ENCODE measurements at regions not wholly inside any gene's neighbourhood (a gene's known extent, or its start where the extent isn't known, plus 50 kb on each side); places are given as distances from the start of the nearest gene placed in this dataset.
A peak's percentile ranks its signal among the peaks of the same experiment; 100 is the strongest.

- DNase-seq, result no peak
These were observed 105.3 kb downstream of the TSN start for GRCh38 chr2:121860758-121861227.

- no peak for DNase-seq
These were observed 106.8 kb downstream of the TSN start for GRCh38 chr2:121862286-121862685.

- DNase-seq, result no peak
These were observed 110.5 kb downstream of the TSN start for GRCh38 chr2:121865914-121866313.

DNA sequence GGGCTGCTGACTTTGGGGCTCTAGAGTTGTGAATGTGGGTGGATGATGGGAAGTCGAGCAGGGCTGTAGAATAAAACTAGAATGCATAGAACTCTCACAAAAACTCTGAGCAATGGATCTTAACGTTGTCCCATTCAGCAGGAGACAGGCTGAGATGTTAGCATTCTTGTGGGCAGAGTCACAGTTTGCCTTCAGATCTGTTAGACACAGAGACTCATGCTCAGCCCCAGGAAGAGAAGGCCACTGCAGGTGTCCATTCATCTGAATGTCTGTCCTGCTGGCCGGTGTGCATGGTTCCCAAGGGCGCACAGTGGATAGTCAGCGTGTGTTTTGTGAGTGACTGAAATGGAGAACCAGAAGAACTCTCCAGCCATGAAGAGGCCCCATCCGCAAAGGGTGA lies 111.3 kb downstream of the TSN start:
- DNase-seq, result no peak

DNA sequence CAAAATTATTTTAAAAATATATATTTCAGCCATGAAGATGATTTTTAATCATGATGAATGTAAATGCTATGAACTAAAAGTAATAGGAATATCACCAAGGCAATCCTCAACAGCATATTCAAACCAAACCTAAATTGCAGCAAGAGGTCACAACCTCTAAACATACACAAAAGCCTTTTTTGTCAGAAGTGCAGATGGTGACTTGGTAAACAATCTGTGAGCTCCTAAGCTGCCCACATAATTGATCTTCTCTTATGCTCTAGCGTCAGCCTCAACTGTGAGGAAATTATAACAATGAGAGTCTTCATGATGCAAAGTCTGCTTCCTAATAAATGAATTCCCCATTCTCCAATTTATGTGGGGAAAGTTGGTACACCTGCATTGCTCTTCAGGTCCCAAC lies 113.2 kb downstream of the TSN start:
- no peak for DNase-seq

GRCh38 chr2:121869363-121869762 lies 113.9 kb downstream of the TSN start:
- DNase-seq, result no peak

- DNase-seq, result no peak
These were observed 114.4 kb downstream of the TSN start for GRCh38 chr2:121869873-121870272.

- no peak for DNase-seq
These were observed 117.2 kb downstream of the TSN start for GRCh38 chr2:121872651-121873050.

- DNase-seq, result no peak
These were observed 118.4 kb downstream of the TSN start for GRCh38 chr2:121873864-121874263.

- no peak for DNase-seq
These were observed 120.2 kb downstream of the TSN start for GRCh38 chr2:121875585-121876185.

DNA sequence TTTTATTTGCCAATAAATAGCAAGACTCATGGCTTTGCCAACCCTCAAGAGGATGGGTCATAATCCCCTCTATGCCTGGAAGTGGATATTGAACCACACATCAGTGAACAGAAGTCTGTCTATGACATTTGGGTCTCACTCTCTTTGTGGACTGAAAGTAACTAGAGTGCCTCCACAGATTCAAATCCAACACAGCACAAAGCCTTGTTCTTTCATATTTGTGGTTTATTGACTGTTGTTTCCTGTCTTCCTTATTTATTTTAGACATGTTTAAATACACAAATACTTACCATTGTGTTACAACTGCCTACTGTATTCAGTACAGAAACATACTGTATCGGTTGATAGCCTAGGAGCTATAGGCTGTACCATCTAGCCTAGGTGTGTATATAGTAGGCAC lies 121.9 kb downstream of the TSN start:
- no peak for DNase-seq

DNA sequence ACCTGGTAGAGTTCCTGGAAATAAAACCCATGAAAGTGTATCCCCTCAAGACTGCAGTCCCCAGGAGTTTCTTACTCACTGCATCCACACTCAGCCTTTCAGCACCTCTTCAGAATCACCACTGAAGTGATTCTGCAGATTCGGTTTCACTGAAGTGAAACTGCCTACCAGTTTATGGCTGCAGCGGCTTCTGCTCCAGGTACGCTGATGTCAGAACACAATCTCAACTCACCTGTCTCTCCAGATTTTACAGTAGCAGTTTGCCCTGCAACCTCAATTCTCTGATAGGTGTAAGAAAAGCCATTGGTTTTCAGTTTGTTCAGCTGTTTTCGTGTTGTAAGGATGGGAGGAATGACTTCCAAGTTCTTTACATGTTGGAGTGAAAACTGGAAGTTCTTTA lies 124.8 kb downstream of the TSN start:
- peak; percentile 44 for DNase-seq

GRCh38 chr2:121881038-121881437 lies 125.6 kb downstream of the TSN start:
- DNase-seq, result no peak

- no peak for DNase-seq
These were observed 126.5 kb downstream of the TSN start for GRCh38 chr2:121881950-121882349.

DNA sequence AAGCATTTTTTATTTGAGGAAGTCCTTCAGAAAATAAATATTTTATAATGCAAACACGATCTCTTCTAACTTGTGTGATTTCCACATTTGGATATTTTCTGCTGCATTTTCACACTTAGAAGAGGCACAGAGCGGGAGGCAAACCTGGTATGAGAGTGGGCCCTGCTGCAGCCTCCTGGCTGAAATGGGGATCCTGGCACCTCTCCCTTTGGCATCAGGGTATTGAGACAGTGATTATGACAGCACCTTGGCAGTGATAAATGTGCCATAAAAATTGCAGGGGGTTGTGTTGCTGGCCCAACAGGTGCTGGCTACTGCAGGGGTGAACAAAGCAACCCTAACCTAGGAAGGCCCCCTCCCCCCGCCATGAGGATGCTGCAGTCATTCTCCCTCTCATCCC lies 128.6 kb downstream of the TSN start:
- DNase-seq, result no peak

DNA sequence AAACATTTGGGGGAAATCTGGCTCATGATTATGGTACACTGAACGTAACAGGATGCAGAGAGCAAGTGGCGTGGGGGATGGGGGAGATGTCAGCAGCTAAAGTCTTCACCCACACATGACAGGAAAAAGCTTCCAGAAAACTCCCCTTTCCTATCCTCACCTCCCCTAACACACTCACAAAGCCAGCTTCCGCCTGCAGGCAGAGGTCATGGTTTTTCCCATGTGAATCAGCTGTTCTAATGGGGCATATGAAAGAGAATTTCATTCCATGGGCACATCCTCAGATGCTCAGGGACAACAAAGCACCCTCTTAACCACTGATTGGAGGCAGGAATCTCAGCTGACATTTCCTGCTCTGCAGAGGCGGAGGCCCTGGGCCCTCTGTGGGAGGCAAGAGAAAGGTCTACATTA lies 129.1 kb downstream of the TSN start:
- DNase-seq, result no peak

- DNase-seq, result no peak
These were observed 130.6 kb downstream of the TSN start for GRCh38 chr2:121886059-121886458.

DNA sequence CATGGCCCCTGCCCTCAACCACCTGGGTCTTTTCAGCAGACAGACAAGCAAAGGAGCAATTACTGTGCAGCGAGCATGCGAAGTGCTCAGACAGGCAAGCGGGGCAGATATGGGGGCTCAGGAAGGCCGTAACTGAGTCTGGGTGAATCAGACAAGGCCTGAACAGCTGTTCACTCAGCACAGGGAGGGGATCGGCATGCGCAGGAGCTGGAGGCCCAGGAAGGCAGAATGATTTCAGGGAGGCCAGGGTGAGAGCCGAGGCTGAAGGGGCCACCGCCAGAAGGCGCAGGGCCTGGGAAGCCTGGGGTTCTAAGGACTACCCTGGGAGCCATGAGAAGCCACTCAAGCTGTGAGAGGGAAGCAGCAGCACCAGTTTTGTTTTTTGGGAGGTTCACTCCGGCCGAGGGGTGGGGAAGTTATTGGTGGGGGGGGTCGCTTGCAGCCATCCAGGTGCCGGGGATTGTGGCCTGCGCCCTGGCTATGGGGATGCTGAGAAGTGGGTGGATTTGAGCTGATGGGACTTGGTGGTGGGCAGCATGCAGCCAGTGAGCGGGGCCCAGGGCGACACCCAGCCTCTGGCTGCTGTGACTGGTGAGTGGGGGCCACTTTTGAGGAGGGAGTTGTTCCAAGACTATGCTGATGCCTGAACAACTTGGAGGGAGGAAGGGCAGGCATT lies 132.2 kb downstream of the TSN start:
- DNase-seq, result no peak

GRCh38 chr2:121888189-121888557 lies 132.7 kb downstream of the TSN start:
- peak; percentile 67 for DNase-seq

DNA sequence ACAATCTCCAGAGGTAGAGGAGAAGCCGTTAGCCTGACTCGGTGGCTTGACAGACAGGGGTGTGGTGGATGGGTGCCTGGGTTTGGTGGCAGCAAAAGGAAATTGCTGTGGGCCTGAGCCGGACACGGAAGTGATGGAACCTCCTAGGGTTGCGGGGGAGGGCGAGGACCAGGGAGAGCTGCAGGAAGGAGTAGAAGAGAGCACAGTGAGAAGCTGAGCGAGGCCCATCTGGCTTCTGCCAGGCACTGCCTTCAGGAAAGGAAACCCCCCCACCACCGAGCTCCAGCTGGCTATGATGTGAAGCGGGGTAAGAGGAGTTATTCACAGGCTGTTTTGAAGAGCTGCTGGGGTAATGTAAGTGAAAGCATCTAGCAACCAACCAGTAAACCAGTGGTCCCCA lies 134.6 kb downstream of the TSN start:
- no peak for DNase-seq

GRCh38 chr2:121895723-121896571 lies 140.5 kb downstream of the TSN start:
- DNase-seq, result no peak

- peak; percentile 50 for DNase-seq
These were observed 142.0 kb downstream of the TSN start for GRCh38 chr2:121897335-121897970.

DNA sequence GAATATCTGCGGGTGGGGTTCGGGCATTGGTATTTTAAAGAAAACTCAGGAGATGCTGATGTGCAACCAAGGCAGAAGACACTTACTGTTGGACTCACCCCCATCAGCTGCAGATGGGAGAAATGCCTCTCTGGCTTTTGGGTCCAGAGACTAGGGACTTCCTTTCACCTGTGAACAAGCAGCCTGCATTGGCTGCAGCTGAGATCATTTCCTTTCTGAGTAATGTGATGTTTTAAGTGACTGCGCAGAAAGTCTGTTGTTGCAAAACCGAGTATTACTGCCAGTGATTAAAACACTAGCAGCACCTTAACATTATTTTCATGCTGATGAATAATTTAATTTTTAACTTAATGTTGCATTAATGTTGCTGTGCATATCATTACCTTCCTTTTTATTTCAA lies 143.0 kb downstream of the TSN start:
- no peak for DNase-seq

DNA sequence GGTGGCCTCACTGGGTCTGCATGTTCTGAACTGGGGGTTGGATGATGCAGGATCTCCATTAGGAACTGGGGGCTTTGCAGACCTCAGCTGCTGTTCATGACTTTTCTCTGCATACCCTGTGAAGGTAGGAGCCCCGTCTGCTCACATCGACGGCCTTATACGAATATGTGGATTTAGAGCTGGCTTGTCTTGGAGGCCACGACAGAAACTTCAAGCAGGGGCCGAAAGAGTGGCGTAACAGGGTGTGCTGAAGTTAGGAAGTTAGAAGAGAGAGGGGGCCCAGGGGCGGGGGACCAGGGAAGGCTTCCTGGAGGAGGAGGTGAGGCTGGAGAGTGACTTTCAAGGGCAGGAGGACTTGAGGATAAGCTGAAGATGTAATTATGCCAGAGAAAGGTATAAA lies 144.9 kb downstream of the TSN start:
- no peak for DNase-seq

Data from RPMI8226 (cell line).